ENCODE measurements at regions not wholly inside any gene's neighbourhood (a gene's known extent, or its start where the extent isn't known, plus 50 kb on each side); places are given as distances from the start of the nearest gene placed in this dataset.

GRCh38 chr13:62418872-62419271 is 1003.2 kb upstream of the PCDH20 start:
- TF ChIP-seq EZH2 (IDR thresholded peaks at IDR 0.05) (no peak), POLR2AphosphoS5 (IDR thresholded peaks at IDR 0.05; ENCODE audit: borderline replicate concordance, low read depth, low read length) (no peak), FOXP2 (optimal IDR thresholded peaks at IDR 0.05; ENCODE audit: control extremely low read depth, extremely low read length, insufficient read depth) (no peak)
